ENCODE measurements at regions not wholly inside any gene's neighbourhood (a gene's known extent, or its start where the extent isn't known, plus 50 kb on each side); places are given as distances from the start of the nearest gene placed in this dataset.
"Not testable (repeated sequence)": the region's sequence is repeated elsewhere in the genome, so short reads cannot be mapped to it uniquely, and the experiment has no call there.

- not testable (repeated sequence) for DNase-seq
These were observed 101.0 kb upstream of the PTPN20 start for GRCh38 chr10:46810222-46810621.

- DNase-seq, result not testable (repeated sequence)
These were observed 95.1 kb upstream of the PTPN20 start for GRCh38 chr10:46816126-46816525.

DNA sequence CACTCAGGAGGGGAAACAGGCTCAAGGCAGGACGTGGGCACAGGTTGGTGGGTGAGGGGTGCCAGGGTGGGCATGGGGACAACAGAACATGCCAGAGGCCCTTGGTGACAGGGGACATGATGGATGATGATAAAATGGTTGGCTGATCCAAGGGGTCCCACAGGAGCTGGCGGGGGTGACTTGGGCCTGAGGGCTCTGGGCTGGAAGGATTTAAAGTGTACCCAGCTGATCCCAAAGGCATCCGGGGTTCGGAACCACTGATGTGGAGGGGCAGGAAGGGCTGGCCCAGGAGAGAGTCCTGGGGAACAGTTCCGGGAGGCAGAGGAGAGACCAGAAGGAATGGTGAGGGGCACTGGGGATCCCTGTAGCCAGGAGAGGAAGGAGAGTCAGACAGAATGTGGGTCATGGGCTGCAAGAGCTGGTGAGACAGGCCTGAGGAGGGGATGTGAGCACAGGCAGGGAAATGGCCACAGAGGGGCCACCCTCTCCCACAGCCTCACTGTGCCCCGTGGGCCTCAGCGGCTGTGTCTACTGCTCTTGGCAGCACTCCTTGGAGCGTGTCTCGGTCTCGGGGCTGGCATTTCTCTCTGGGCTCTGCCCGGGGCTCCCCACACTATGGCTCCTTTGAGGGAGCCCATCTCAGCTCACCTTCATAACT, 70.7 kb upstream of the PTPN20 start:
- DNase-seq, result not testable (repeated sequence)

DNA sequence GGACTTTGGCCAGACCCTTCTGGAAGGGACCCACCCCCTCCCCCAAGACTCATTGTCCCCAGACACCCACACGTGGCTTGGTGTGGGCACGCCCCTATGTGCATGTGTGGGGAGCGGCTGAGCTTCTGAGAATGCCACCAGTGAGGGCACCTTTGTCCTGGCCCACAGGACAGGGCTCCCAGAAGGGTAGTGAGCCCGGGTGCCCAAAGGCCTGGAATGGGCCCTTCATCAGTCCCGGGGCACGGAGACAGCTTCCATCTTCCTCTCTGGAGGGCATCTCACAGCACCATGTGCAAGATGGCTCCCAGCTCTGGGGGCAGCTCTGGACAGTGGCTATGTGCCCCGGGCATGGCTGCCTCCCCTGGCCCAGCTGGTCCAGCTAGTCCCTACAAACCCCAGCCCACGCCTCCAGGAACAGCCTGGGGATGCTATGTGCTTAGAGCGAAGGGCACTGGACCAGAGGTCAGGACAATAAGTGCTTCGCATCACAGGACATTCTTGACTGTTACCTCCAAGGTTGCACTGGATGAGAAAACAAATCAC, 70.1 kb upstream of the PTPN20 start:
- DNase-seq, result not testable (repeated sequence)

DNA sequence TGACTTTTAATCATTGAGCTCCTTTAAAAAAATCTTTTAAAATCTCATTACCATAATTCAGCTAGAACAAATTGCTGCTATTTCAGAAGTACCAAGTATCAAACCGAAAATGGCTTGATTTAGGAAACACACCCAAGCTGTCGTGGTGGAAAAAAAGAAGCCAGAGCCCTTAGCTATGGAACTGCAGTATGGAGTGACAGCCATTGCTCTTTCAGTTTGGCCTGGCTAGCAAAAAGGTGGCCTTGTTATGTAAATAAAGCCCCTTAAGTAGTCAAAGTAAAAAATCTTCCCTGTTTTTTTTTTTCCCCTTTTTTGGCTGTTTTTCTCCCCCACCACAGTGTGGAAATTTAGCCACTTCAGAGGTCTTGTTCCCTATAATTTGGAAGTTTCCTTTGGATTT, 66.0 kb upstream of the PTPN20 start:
- DNase-seq, result not testable (repeated sequence)

DNA sequence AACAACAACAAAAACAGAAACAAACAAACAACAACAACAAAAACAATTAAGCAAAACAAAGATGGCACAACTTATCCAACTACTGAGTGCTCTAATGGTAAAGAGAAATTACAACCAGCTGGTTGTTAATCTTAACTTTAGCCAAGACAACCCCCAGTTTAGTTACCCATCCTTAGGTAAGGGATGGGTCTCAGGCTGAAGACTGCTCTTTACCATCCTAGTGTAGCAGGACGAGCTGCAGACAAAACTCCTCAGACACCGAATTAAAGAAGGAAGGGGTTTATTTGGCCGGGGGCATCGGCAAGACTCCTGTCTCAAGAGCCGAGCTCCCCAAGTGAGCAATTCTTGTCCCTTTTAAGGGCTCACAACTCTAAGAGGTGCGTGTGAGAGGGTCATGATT, 65.6 kb upstream of the PTPN20 start:
- DNase-seq, result not testable (repeated sequence)

- not testable (repeated sequence) for DNase-seq
These were observed 50.5 kb upstream of the PTPN20 start for GRCh38 chr10:46860753-46861152.
